DND-41 (cell line): ENCODE measurements at regions not wholly inside any gene's neighbourhood (a gene's known extent, or its start where the extent isn't known, plus 50 kb on each side); places are given as distances from the start of the nearest gene placed in this dataset.

Experiments
- ATAC-seq: fragments of 200-7000 bp; cut with Tn5 transposase; 3 replicates; pipeline ENCODE4 v1.9.1; 2021; ENCODE audit warnings: low read depth; ENCODE audit not compliant: insufficient read depth
- DNase-seq: peaks from one replicate; pipeline ENCODE4 v3.0.0-alpha.2; 2020
- H2AFZ ChIP-seq: 2 replicates; pipeline ENCODE4 v1.6.0; 2012; ENCODE audit warnings: low read depth, low read length
- H3K27ac ChIP-seq: 2 replicates; pipeline ENCODE4 v1.5.1; 2012; ENCODE audit warnings: low read length, inconsistent platforms
- H3K27me3 ChIP-seq: fragments of 200-600 bp; sonication (generic); 2 replicates; pipeline ENCODE4 v1.6.0; 2012; ENCODE audit warnings: low read length, mild to moderate bottlenecking, inconsistent platforms; ENCODE audit not compliant: insufficient read depth, poor library complexity
- H3K36me3 ChIP-seq: 2 replicates; pipeline ENCODE4 v1.5.1; 2012; ENCODE audit warnings: low read length, inconsistent platforms; ENCODE audit not compliant: insufficient read depth
- H3K4me1 ChIP-seq: 2 replicates; pipeline ENCODE4 v1.5.1; 2012; ENCODE audit warnings: mild to moderate bottlenecking, low read length; ENCODE audit not compliant: insufficient read depth
- H3K4me2 ChIP-seq: 2 replicates; pipeline ENCODE4 v1.6.0; 2012; ENCODE audit warnings: mild to moderate bottlenecking, moderate library complexity, low read length, inconsistent platforms; ENCODE audit not compliant: insufficient read depth
- H3K4me3 ChIP-seq, 2 experiments: fragments of 200-600 bp in 1 of 2; shearing (Covaris generic) in 1 of 2; 2 replicates each; pipeline ENCODE4 v1.5.1; 2012 to 2016; ENCODE audit warnings: inconsistent platforms in 2 of 2, low read length in 2 of 2, mild to moderate bottlenecking in 2 of 2, low read depth in 1 of 2, moderate library complexity in 1 of 2
- H3K79me2 ChIP-seq: 2 replicates; pipeline ENCODE4 v1.6.0; 2012; ENCODE audit warnings: low read length, inconsistent platforms; ENCODE audit not compliant: insufficient read depth
- H3K9ac ChIP-seq: 2 replicates; pipeline ENCODE4 v1.6.0; 2012; ENCODE audit warnings: low read depth, mild to moderate bottlenecking, inconsistent platforms, low read length, moderate library complexity
- H3K9me3 ChIP-seq: 2 replicates; pipeline ENCODE4 v1.5.1; 2012; ENCODE audit warnings: low read length, moderate library complexity, mild to moderate bottlenecking, inconsistent platforms; ENCODE audit not compliant: insufficient read depth, severe bottlenecking
- H4K20me1 ChIP-seq: 2 replicates; pipeline ENCODE4 v1.6.0; 2012; ENCODE audit warnings: low read length; ENCODE audit not compliant: insufficient read depth
- CTCF ChIP-seq: IDR thresholded peaks from 2 replicates; pipeline ENCODE4 v1.5.1; 2012; ENCODE audit warnings: borderline replicate concordance, low read length, moderate library complexity, mild to moderate bottlenecking; ENCODE audit not compliant: poor library complexity, severe bottlenecking; ENCODE audit errors: extremely low read depth
- EZH2 ChIP-seq: IDR thresholded peaks from 3 replicates; pipeline ENCODE4 v1.6.1; 2012; ENCODE audit warnings: borderline replicate concordance, low read depth, mild to moderate bottlenecking, moderate library complexity, low read length, inconsistent platforms; ENCODE audit not compliant: severe bottlenecking

DNA sequence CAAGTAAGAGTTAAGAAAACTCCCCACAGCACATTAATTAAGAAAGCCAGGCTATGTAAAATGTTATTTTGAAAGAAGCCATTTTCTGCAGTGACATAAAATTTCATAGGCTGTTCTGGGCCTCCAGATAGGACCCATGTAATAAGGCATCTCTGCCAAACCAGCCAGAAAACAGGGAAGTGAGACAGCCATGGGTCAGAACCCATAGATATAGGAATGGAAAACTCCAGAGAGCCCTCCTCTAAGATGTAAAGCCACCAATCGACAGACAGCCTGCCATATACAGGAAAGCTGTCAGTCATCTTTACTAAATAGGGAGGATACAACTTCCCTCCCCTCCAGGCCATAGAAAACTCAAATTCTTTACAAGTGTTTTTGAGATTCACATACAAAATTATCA lies 493.3 kb downstream of the COG6 start:
- Histone ChIP-seq H3K4me1 (no peaks in the 10 kb centered on the region), H3K4me3 (no peak overlapping the region), H3K9ac (no peak overlapping the region), H3K27ac (no peak overlapping the region), H4K20me1 (no peaks in the 10 kb centered on the region), H3K36me3 (no peaks in the 10 kb centered on the region), H3K79me2 (no peaks in the 10 kb centered on the region), H3K9me3 (no peaks in the 10 kb centered on the region), H3K27me3 (peaks cover 11% of the 10 kb centered on the region), H2AFZ (no peak overlapping the region), H3K4me2 (no peak overlapping the region)
- TF ChIP-seq CTCF (no peak), EZH2 (no peak)
- no peak for ATAC-seq
- DNase-seq = no peak

GRCh38 chr13:40149611-40150274 lies 494.3 kb downstream of the COG6 start:
- Histone ChIP-seq H3K27me3 (peaks cover 11% of the 10 kb centered on the region), H2AFZ (no peak overlapping the region), H3K36me3 (no peaks in the 10 kb centered on the region), H3K9ac (no peak overlapping the region), H3K27ac (no peak overlapping the region), H3K4me2 (no peak overlapping the region), H3K4me3 (no peak overlapping the region), H3K4me1 (no peaks in the 10 kb centered on the region), H3K79me2 (no peaks in the 10 kb centered on the region), H4K20me1 (no peaks in the 10 kb centered on the region), H3K9me3 (no peaks in the 10 kb centered on the region)
- DNase-seq = no peak
- no peak for ATAC-seq
- TF ChIP-seq CTCF (no peak), EZH2 (no peak)

GRCh38 chr13:40151673-40152072 lies 496.2 kb downstream of the COG6 start:
- no peaks in the 10 kb centered on the region for H3K4me1 ChIP-seq
- no peak for TF ChIP-seq CTCF
- no peak for TF ChIP-seq EZH2
- H3K9me3 ChIP-seq = no peaks in the 10 kb centered on the region
- DNase-seq (no peak), ATAC-seq (no peak)
- no peaks in the 10 kb centered on the region for H4K20me1 ChIP-seq
- no peaks in the 10 kb centered on the region for H3K79me2 ChIP-seq
- H3K27me3 ChIP-seq = peaks cover 7% of the 10 kb centered on the region
- H2AFZ ChIP-seq = no peak overlapping the region
- H3K27ac ChIP-seq = no peak overlapping the region
- H3K36me3 ChIP-seq = no peaks in the 10 kb centered on the region
- no peak overlapping the region for H3K4me2 ChIP-seq
- H3K4me3 ChIP-seq = no peak overlapping the region
- no peak overlapping the region for H3K9ac ChIP-seq

GRCh38 chr13:40152145-40152544 lies 496.7 kb downstream of the COG6 start:
- H4K20me1 ChIP-seq = no peaks in the 10 kb centered on the region
- no peak overlapping the region for H3K27ac ChIP-seq

More at GRCh38 chr13:40152145-40152544, 496.7 kb downstream of the COG6 start:
- Histone ChIP-seq H3K27me3 (peaks cover 5% of the 10 kb centered on the region), H3K9ac (no peak overlapping the region), H3K79me2 (no peaks in the 10 kb centered on the region), H3K9me3 (no peaks in the 10 kb centered on the region), H3K4me3 (no peak overlapping the region), H3K4me2 (no peak overlapping the region), H3K36me3 (no peaks in the 10 kb centered on the region), H2AFZ (no peak overlapping the region), H3K4me1 (no peaks in the 10 kb centered on the region)
- ATAC-seq (no peak), DNase-seq (no peak)
- TF ChIP-seq CTCF (no peak), EZH2 (no peak)
